Natural killer cell (primary cell): ENCODE measurements at regions not wholly inside any gene's neighbourhood (a gene's known extent, or its start where the extent isn't known, plus 50 kb on each side); places are given as distances from the start of the nearest gene placed in this dataset.

Source experiments
- ATAC-seq, 3 donors: fragments of 150-1000 bp in 2 of 3; fragments of 200-7000 bp in 1 of 3; cut with Tn5 transposase; 1 replicate in 1 of 3; 2 replicates in 2 of 3; pipeline ENCODE4 v1.10.0; 2021; ENCODE audit warnings: mild to moderate bottlenecking in 2 of 3, moderate library complexity in 2 of 3
- DNase-seq, 2 donors: peaks; one replicate each; pipeline versions ENCODE4 v3.0.0 to v3.0.0-alpha.2; 2013 to 2021; ENCODE audit warnings: mixed read lengths in 1 of 2
- H3K27ac ChIP-seq: one replicate; pipeline ENCODE4 v1.5.1; 2013; ENCODE audit warnings: mild to moderate bottlenecking, low read length
- H3K27me3 ChIP-seq: one replicate; pipeline ENCODE4 v1.6.1; 2013; ENCODE audit warnings: low read length; ENCODE audit not compliant: control insufficient read depth, insufficient read depth
- H3K36me3 ChIP-seq: one replicate; pipeline ENCODE4 v1.6.1; 2013; ENCODE audit warnings: low read length; ENCODE audit not compliant: control insufficient read depth, insufficient read depth
- H3K4me1 ChIP-seq: one replicate; pipeline ENCODE4 v1.6.1; 2013; ENCODE audit warnings: low read length; ENCODE audit not compliant: control insufficient read depth, insufficient read depth
- H3K4me3 ChIP-seq: one replicate; pipeline ENCODE4 v1.5.1; 2013; ENCODE audit warnings: low read length
- H3K9me3 ChIP-seq: one replicate; pipeline ENCODE4 v1.6.1; 2013; ENCODE audit warnings: low read length; ENCODE audit not compliant: control insufficient read depth, insufficient read depth
- H3K27ac Mint-ChIP-seq, 2 donors: one replicate each; pipeline ENCODE4 v1.8.0; 2022; ENCODE audit warnings: mild to moderate bottlenecking in 2 of 2, mixed read lengths in 2 of 2, moderate library complexity in 1 of 2
- H3K27me3 Mint-ChIP-seq, 2 donors: one replicate each; pipeline ENCODE4 v1.8.0; 2022; ENCODE audit warnings: low read depth in 2 of 2, mixed read lengths in 2 of 2
- H3K36me3 Mint-ChIP-seq: one replicate; pipeline ENCODE4 v1.8.0; 2022; ENCODE audit warnings: mixed read lengths
- H3K4me1 Mint-ChIP-seq, 2 donors: one replicate each; pipeline ENCODE4 v1.8.0; 2022; ENCODE audit warnings: mixed read lengths in 2 of 2
- H3K4me3 Mint-ChIP-seq: one replicate; pipeline ENCODE4 v1.8.0; 2022; ENCODE audit warnings: mild to moderate bottlenecking, moderate library complexity, mixed read lengths
- H3K9me3 Mint-ChIP-seq, 2 donors: one replicate each; pipeline ENCODE4 v1.8.0; 2022; ENCODE audit warnings: mixed read lengths in 2 of 2
- CTCF ChIP-seq: fragments of 200-600 bp; IDR thresholded peaks from one replicate; pipeline ENCODE4 v1.8.0; 2022; ENCODE audit warnings: antibody characterized with exemption
- WGBS: methylation state at CpG from one replicate; pipeline ENCODE4 v1.1.7; 2013; ENCODE audit warnings: missing lambda C conversion rate; ENCODE audit not compliant: insufficient coverage; 5-methylcytosine and 5-hydroxymethylcytosine counted together
- intact Hi-C: fragments of 100-400 bp; cut with micrococcal nuclease; formaldehyde crosslinking; loops from one replicate; pipeline ENCODE4 v1.14.2; 2022

GRCh38 chr1:4422504-4423289 is 231.7 kb upstream of the AJAP1 start:
- TF ChIP-seq CTCF, result no peak
- H3K27me3 ChIP-seq, result no peaks in the 10 kb centered on the region
- H3K36me3 ChIP-seq, result no peaks in the 10 kb centered on the region
- no peak overlapping the region for H3K27ac ChIP-seq
- no peaks in the 10 kb centered on the region for H3K9me3 ChIP-seq
- Mint-ChIP-seq H3K27me3 (peaks cover 0 to 4% of the 10 kb centered on the region in 2 donors), H3K4me3 (no peak overlapping the region), H3K9me3 (peaks cover 3 to 6% of the 10 kb centered on the region in 2 donors), H3K27ac (no peak overlapping the region), H3K36me3 (no peaks in the 10 kb centered on the region), H3K4me1 (no peaks in the 10 kb centered on the region)
- H3K4me3 ChIP-seq, result no peak overlapping the region
- no peaks in the 10 kb centered on the region for H3K4me1 ChIP-seq
- ATAC-seq, result no peak
- 69% methylated on average over 18 of the region's 18 CpGs for WGBS
- no peak for DNase-seq
- intact Hi-C loops, result no loop called here

GRCh38 chr1:4424254-4424653 is 230.2 kb upstream of the AJAP1 start:
- H3K4me1 ChIP-seq, result no peaks in the 10 kb centered on the region
- no peaks in the 10 kb centered on the region for H3K9me3 ChIP-seq
- TF ChIP-seq CTCF, result no peak
- DNase-seq (no peak), ATAC-seq (no peak)
- no peaks in the 10 kb centered on the region for H3K27me3 ChIP-seq
- no peaks in the 10 kb centered on the region for H3K27me3 Mint-ChIP-seq
- H3K9me3 Mint-ChIP-seq, result peaks cover 3 to 4% of the 10 kb centered on the region in 2 donors
- WGBS, result 91% methylated on average over 8 of the region's 8 CpGs
- H3K4me1 Mint-ChIP-seq, result no peaks in the 10 kb centered on the region
- no peaks in the 10 kb centered on the region for H3K36me3 ChIP-seq
- no peak overlapping the region for H3K4me3 Mint-ChIP-seq
- no peak overlapping the region for H3K4me3 ChIP-seq
- no peaks in the 10 kb centered on the region for H3K36me3 Mint-ChIP-seq
- H3K27ac ChIP-seq, result no peak overlapping the region
- intact Hi-C loops, result no loop called here
- no peak overlapping the region for H3K27ac Mint-ChIP-seq

GRCh38 chr1:4424766-4425165 is 229.6 kb upstream of the AJAP1 start:
- no peak for ATAC-seq
- Histone ChIP-seq H3K27me3 (no peaks in the 10 kb centered on the region), H3K27ac (no peak overlapping the region), H3K4me3 (no peak overlapping the region), H3K36me3 (no peaks in the 10 kb centered on the region), H3K9me3 (no peaks in the 10 kb centered on the region), H3K4me1 (no peaks in the 10 kb centered on the region)
- DNase-seq, result no peak
- H3K27ac Mint-ChIP-seq, result no peak overlapping the region
- 90% methylated on average over 10 of the region's 10 CpGs for WGBS
- H3K4me3 Mint-ChIP-seq, result no peak overlapping the region
- H3K27me3 Mint-ChIP-seq, result no peaks in the 10 kb centered on the region
- peaks cover 3 to 4% of the 10 kb centered on the region in 2 donors for H3K9me3 Mint-ChIP-seq
- no peaks in the 10 kb centered on the region for H3K4me1 Mint-ChIP-seq
- no peak for TF ChIP-seq CTCF
- no peaks in the 10 kb centered on the region for H3K36me3 Mint-ChIP-seq
- intact Hi-C loops, result no loop called here

GRCh38 chr1:4425892-4426291 is 228.5 kb upstream of the AJAP1 start:
- Histone ChIP-seq H3K36me3 (no peaks in the 10 kb centered on the region), H3K27ac (no peak overlapping the region), H3K27me3 (no peaks in the 10 kb centered on the region), H3K4me3 (no peak overlapping the region), H3K4me1 (no peaks in the 10 kb centered on the region), H3K9me3 (no peaks in the 10 kb centered on the region)
- WGBS, result 84% methylated on average over 11 of the region's 11 CpGs
- Mint-ChIP-seq H3K27me3 (no peaks in the 10 kb centered on the region), H3K9me3 (peaks cover 3 to 4% of the 10 kb centered on the region in 2 donors), H3K27ac (no peak overlapping the region), H3K4me1 (no peaks in the 10 kb centered on the region), H3K4me3 (no peak overlapping the region), H3K36me3 (no peaks in the 10 kb centered on the region)
- intact Hi-C loops, result no loop called here
- DNase-seq (no peak), ATAC-seq (no peak)
- TF ChIP-seq CTCF, result no peak
